ENCODE measurements at regions not wholly inside any gene's neighbourhood (a gene's known extent, or its start where the extent isn't known, plus 50 kb on each side); places are given as distances from the start of the nearest gene placed in this dataset.

- TF ChIP-seq CTCF (IDR thresholded peaks at IDR 0.05; ENCODE audit: low read depth, low read length) = no peak
- TF ChIP-seq, protein P1, sequence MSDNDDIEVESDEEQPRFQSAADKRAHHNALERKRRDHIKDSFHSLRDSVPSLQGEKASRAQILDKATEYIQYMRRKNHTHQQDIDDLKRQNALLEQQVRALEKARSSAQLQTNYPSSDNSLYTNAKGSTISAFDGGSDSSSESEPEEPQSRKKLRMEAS (IDR thresholded peaks at IDR 0.05; ENCODE audit: low read depth, low read length) = no peak
Observed at GRCh38 chr12:28107679-28108078, 82.6 kb upstream of the CCDC91 start.
